IMR-90 (cell line): ENCODE measurements at regions not wholly inside any gene's neighbourhood (a gene's known extent, or its start where the extent isn't known, plus 50 kb on each side); places are given as distances from the start of the nearest gene placed in this dataset.

ENCODE experiments used
- BHLHE40 ChIP-seq: fragments of 150-350 bp; IDR thresholded peaks from 2 replicates; pipeline ENCODE4 v1.6.1; 2016; ENCODE audit warnings: mild to moderate bottlenecking, low read depth, low read length
- CEBPB ChIP-seq: IDR thresholded peaks from 2 replicates; pipeline ENCODE4 v1.6.1; 2012; ENCODE audit warnings: low read depth, low read length, improper control_type of control experiment
- ELK1 ChIP-seq: fragments of 150-350 bp; IDR thresholded peaks from 2 replicates; pipeline ENCODE4 v1.6.1; 2016; ENCODE audit warnings: low read depth, mild to moderate bottlenecking, low read length, moderate library complexity, borderline replicate concordance
- MAFK ChIP-seq: IDR thresholded peaks from 2 replicates; pipeline ENCODE4 v1.6.1; 2012; ENCODE audit warnings: low read depth, low read length, improper control_type of control experiment
- MAZ ChIP-seq: IDR thresholded peaks from 2 replicates; pipeline ENCODE4 v1.6.1; 2012; ENCODE audit warnings: low read depth, mild to moderate bottlenecking, low read length, improper control_type of control experiment, moderate library complexity, borderline replicate concordance
- MXI1 ChIP-seq: IDR thresholded peaks from 2 replicates; pipeline ENCODE4 v1.6.1; 2012; ENCODE audit warnings: low read depth, mild to moderate bottlenecking, low read length, moderate library complexity, borderline replicate concordance
- NFE2L2 ChIP-seq: fragments of 150-350 bp; IDR thresholded peaks from 2 replicates; pipeline ENCODE4 v1.6.1; 2016; ENCODE audit warnings: low read depth, mild to moderate bottlenecking, low read length
- POLR2A ChIP-seq: IDR thresholded peaks from 2 replicates; pipeline ENCODE4 v1.6.1; 2012; ENCODE audit warnings: mild to moderate bottlenecking, low read depth, low read length
- RAD21 ChIP-seq: IDR thresholded peaks from 2 replicates; pipeline ENCODE4 v1.6.1; 2012; ENCODE audit warnings: low read length, improper control_type of control experiment
- RCOR1 ChIP-seq: IDR thresholded peaks from 2 replicates; pipeline ENCODE4 v1.6.1; 2012; ENCODE audit warnings: mild to moderate bottlenecking, low read length, improper control_type of control experiment; ENCODE audit not compliant: insufficient replicate concordance
- RFX5 ChIP-seq: IDR thresholded peaks from 2 replicates; pipeline ENCODE4 v1.8.0; 2012; ENCODE audit warnings: low read depth, mild to moderate bottlenecking, low read length, moderate library complexity
- SMC3 ChIP-seq: fragments of 150-350 bp; IDR thresholded peaks from 2 replicates; pipeline ENCODE4 v1.6.1; 2016; ENCODE audit warnings: low read depth, mild to moderate bottlenecking, antibody characterized with exemption, low read length, moderate library complexity
- TF ChIP-seq, protein P1 (sequence below): conservative IDR thresholded peaks from 2 replicates; pipeline ENCODE4 v1.5.1; 2012; ENCODE audit warnings: mild to moderate bottlenecking, low read depth, low read length, improper control_type of control experiment
- TF ChIP-seq, protein P2 (sequence below): fragments of 150-350 bp; IDR thresholded peaks from 2 replicates; pipeline ENCODE4 v1.6.1; 2017; ENCODE audit warnings: mild to moderate bottlenecking, antibody characterized with exemption, low read length, low read depth

- TF ChIP-seq, protein P1, sequence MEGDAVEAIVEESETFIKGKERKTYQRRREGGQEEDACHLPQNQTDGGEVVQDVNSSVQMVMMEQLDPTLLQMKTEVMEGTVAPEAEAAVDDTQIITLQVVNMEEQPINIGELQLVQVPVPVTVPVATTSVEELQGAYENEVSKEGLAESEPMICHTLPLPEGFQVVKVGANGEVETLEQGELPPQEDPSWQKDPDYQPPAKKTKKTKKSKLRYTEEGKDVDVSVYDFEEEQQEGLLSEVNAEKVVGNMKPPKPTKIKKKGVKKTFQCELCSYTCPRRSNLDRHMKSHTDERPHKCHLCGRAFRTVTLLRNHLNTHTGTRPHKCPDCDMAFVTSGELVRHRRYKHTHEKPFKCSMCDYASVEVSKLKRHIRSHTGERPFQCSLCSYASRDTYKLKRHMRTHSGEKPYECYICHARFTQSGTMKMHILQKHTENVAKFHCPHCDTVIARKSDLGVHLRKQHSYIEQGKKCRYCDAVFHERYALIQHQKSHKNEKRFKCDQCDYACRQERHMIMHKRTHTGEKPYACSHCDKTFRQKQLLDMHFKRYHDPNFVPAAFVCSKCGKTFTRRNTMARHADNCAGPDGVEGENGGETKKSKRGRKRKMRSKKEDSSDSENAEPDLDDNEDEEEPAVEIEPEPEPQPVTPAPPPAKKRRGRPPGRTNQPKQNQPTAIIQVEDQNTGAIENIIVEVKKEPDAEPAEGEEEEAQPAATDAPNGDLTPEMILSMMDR: no peak
- TF ChIP-seq CEBPB (no peak), RAD21 (no peak), RFX5 (no peak), BHLHE40 (no peak), POLR2A (no peak), SMC3 (no peak), MXI1 (no peak), MAZ (no peak), RCOR1 (no peak), NFE2L2 (no peak), ELK1 (no peak), MAFK (no peak)
- TF ChIP-seq, protein P2, sequence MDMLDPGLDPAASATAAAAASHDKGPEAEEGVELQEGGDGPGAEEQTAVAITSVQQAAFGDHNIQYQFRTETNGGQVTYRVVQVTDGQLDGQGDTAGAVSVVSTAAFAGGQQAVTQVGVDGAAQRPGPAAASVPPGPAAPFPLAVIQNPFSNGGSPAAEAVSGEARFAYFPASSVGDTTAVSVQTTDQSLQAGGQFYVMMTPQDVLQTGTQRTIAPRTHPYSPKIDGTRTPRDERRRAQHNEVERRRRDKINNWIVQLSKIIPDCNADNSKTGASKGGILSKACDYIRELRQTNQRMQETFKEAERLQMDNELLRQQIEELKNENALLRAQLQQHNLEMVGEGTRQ: no peak
Measured at GRCh38 chr5:167920589-167920988, 370.9 kb upstream of the WWC1 start.
